Ascending aorta (tissue), 2 donors: ENCODE measurements at regions not wholly inside any gene's neighbourhood (a gene's known extent, or its start where the extent isn't known, plus 50 kb on each side); places are given as distances from the start of the nearest gene placed in this dataset.

Experiments
- DNase-seq, 2 donors: peaks; one replicate each; pipeline ENCODE4 v3.0.0-alpha.2; 2019; ENCODE audit warnings: low spot score in 2 of 2
- H3K27ac ChIP-seq, 2 donors: fragments of 200-600 bp; sonication (generic); one replicate each; pipeline ENCODE4 v1.5.1; 2016 to 2017; ENCODE audit warnings: mild to moderate bottlenecking in 1 of 2
- H3K27me3 ChIP-seq: fragments of 200-600 bp; sonication (generic); one replicate; pipeline ENCODE4 v1.5.1; 2017
- H3K36me3 ChIP-seq, 2 donors: fragments of 200-600 bp; sonication (generic); one replicate each; pipeline ENCODE4 v1.5.1; 2016
- H3K4me1 ChIP-seq, 2 donors: fragments of 200-600 bp; sonication (generic); one replicate each; pipeline ENCODE4 v1.5.1; 2016 to 2017; ENCODE audit warnings: mild to moderate bottlenecking in 1 of 2
- H3K4me3 ChIP-seq, 2 donors: fragments of 200-600 bp; sonication (generic); one replicate each; pipeline ENCODE4 v1.5.1; 2016 to 2017; ENCODE audit warnings: mild to moderate bottlenecking in 1 of 2
- H3K9me3 ChIP-seq, 2 donors: fragments of 200-600 bp; sonication (generic); one replicate each; pipeline ENCODE4 v1.5.1; 2016
- CTCF ChIP-seq, 3 experiments: fragments of 200-600 bp in 2 of 3; fragments of 450-650 bp in 1 of 3; sonication (generic) in 2 of 3; IDR thresholded peaks; one replicate each; pipeline ENCODE4 v1.5.1; 2016 to 2019; ENCODE audit warnings: antibody characterized with exemption in 3 of 3, mild to moderate bottlenecking in 1 of 3, moderate library complexity in 1 of 3
- intact Hi-C: fragments of 100-400 bp; cut with DNase I; formaldehyde crosslinking; loops from one replicate; pipeline ENCODE4 v1.15.1; 2023

GRCh38 chr9:1535051-1535450, 480.1 kb upstream of the SMARCA2 start:
- TF ChIP-seq CTCF (IDR thresholded peaks at IDR 0.05): no peak
- H3K9me3 ChIP-seq: no peaks in the 10 kb centered on the region
- intact Hi-C loops: no loop called here
- H3K36me3 ChIP-seq: no peaks in the 10 kb centered on the region
- DNase-seq: no peak
- no peaks in the 10 kb centered on the region for H3K27me3 ChIP-seq
- H3K4me3 ChIP-seq: no peak overlapping the region
- no peak overlapping the region for H3K27ac ChIP-seq
- no peaks in the 10 kb centered on the region for H3K4me1 ChIP-seq

- Histone ChIP-seq H3K27ac (no peak overlapping the region), H3K27me3 (no peaks in the 10 kb centered on the region), H3K36me3 (no peaks in the 10 kb centered on the region), H3K4me1 (no peaks in the 10 kb centered on the region), H3K4me3 (no peak overlapping the region), H3K9me3 (no peaks in the 10 kb centered on the region)
- intact Hi-C loops: no loop called here
- no peak for DNase-seq
- TF ChIP-seq CTCF (IDR thresholded peaks at IDR 0.05): no peak
Observed at GRCh38 chr9:1535599-1535998, 479.5 kb upstream of the SMARCA2 start.

- no peak for TF ChIP-seq CTCF (IDR thresholded peaks at IDR 0.05)
- Histone ChIP-seq H3K27ac (no peak overlapping the region), H3K9me3 (no peaks in the 10 kb centered on the region), H3K4me1 (no peaks in the 10 kb centered on the region), H3K36me3 (no peaks in the 10 kb centered on the region), H3K4me3 (no peak overlapping the region), H3K27me3 (no peaks in the 10 kb centered on the region)
- no peak for DNase-seq
- intact Hi-C loops: no loop called here
Observed at GRCh38 chr9:1536522-1537170, 478.5 kb upstream of the SMARCA2 start.

- Histone ChIP-seq H3K4me3 (no peak overlapping the region), H3K27ac (no peak overlapping the region), H3K4me1 (no peaks in the 10 kb centered on the region), H3K36me3 (no peaks in the 10 kb centered on the region), H3K27me3 (no peaks in the 10 kb centered on the region), H3K9me3 (no peaks in the 10 kb centered on the region)
- DNase-seq: no peak
- no peak for TF ChIP-seq CTCF (IDR thresholded peaks at IDR 0.05)
- intact Hi-C loops: no loop called here
Observed at GRCh38 chr9:1538301-1538700, 476.8 kb upstream of the SMARCA2 start.

- TF ChIP-seq CTCF (IDR thresholded peaks at IDR 0.05): no peak
- H3K4me3 ChIP-seq: no peak overlapping the region
- no peaks in the 10 kb centered on the region for H3K9me3 ChIP-seq
- H3K4me1 ChIP-seq: no peaks in the 10 kb centered on the region
- H3K27ac ChIP-seq: no peak overlapping the region
- no peak for DNase-seq
- intact Hi-C loops: no loop called here
- H3K27me3 ChIP-seq: no peaks in the 10 kb centered on the region
- H3K36me3 ChIP-seq: no peaks in the 10 kb centered on the region
Observed at GRCh38 chr9:1539216-1539615, 475.9 kb upstream of the SMARCA2 start.

- TF ChIP-seq CTCF (IDR thresholded peaks at IDR 0.05): no peak
- H3K4me1 ChIP-seq: no peaks in the 10 kb centered on the region
- no peak overlapping the region for H3K27ac ChIP-seq
- H3K9me3 ChIP-seq: no peaks in the 10 kb centered on the region
- intact Hi-C loops: no loop called here
- DNase-seq: no peak
- H3K36me3 ChIP-seq: no peaks in the 10 kb centered on the region
- no peaks in the 10 kb centered on the region for H3K27me3 ChIP-seq
- no peak overlapping the region for H3K4me3 ChIP-seq
Observed at GRCh38 chr9:1550636-1551035, 464.5 kb upstream of the SMARCA2 start.
